ENCODE measurements at regions not wholly inside any gene's neighbourhood (a gene's known extent, or its start where the extent isn't known, plus 50 kb on each side); places are given as distances from the start of the nearest gene placed in this dataset.
A peak's percentile ranks its signal among the peaks of the same experiment; 100 is the strongest.
"Not testable (repeated sequence)": the region's sequence is repeated elsewhere in the genome, so short reads cannot be mapped to it uniquely, and the experiment has no call there.

DNA sequence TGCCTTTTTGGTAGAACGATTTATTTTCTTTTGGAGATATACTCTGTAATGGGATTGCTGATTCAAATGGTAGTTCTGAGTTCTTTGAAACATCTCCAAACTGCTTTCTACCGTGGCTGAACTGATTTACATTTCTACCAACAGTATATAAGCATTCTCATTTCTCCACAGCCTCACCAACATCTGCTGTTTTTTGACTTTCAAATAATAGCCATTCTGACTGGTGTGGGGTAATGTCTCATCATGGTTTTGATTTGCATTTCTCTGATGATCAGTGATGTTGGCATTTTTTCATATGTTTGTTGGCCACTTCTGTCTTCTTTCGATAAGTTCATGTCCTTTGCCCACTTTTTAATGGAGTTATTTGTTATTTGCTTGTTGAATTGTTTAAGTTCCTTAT, 154.0 kb downstream of the ABHD5 start:
- ChIA-PET CTCF (no interaction called here), POLR2A (no interaction called here)
- Mint-ChIP-seq H3K36me3 (no peaks in the 10 kb centered on the region), H3K27ac (no peak overlapping the region), H3K27me3 (peaks cover 19% of the 10 kb centered on the region), H3K9me3 (peaks cover 38% of the 10 kb centered on the region), H3K4me3 (no peak overlapping the region), H3K4me1 (ENCODE audit: low read depth) (no peaks in the 10 kb centered on the region)
- intact Hi-C loops (cut with micrococcal nuclease), result no loop called here
- DNase-seq, result no peak

- DNase-seq; H3K4me3 Mint-ChIP-seq; H3K36me3 Mint-ChIP-seq; H3K4me1 Mint-ChIP-seq (ENCODE audit: low read depth); POLR2A ChIA-PET; CTCF ChIA-PET; H3K27ac Mint-ChIP-seq; intact Hi-C loops (cut with micrococcal nuclease): not testable (repeated sequence)
- H3K9me3 Mint-ChIP-seq, result peaks cover 40% of the 10 kb centered on the region
- peaks cover 19% of the 10 kb centered on the region for H3K27me3 Mint-ChIP-seq
These were observed 154.8 kb downstream of the ABHD5 start for GRCh38 chr3:43845553-43845952.

DNA sequence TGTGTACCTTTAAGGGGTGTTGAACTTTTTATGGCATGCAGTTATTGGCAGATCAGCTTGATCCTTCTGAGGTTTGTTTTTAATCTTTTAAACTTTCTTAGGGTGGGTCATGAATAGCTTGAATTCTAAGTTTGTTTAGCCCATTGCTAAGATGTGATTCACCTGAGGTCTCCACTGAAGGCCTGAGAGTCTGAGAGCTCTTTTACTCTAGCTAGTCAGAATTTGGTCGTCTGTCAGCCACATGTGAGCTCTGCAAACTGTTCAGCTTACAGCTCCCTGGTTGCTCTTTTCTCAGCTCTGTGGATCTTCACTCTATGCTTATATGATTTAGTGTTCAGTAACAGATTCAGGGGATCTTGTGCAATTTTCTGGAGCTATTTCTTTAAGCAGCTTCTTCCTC, 161.3 kb downstream of the ABHD5 start:
- Mint-ChIP-seq H3K4me3 (no peak overlapping the region), H3K27me3 (peaks cover 23% of the 10 kb centered on the region), H3K36me3 (no peaks in the 10 kb centered on the region), H3K9me3 (peaks cover 22% of the 10 kb centered on the region), H3K27ac (no peak overlapping the region), H3K4me1 (ENCODE audit: low read depth) (no peaks in the 10 kb centered on the region)
- CTCF ChIA-PET, result no interaction called here
- intact Hi-C loops (cut with micrococcal nuclease), result no loop called here
- POLR2A ChIA-PET, result no interaction called here
- no peak for DNase-seq

DNA sequence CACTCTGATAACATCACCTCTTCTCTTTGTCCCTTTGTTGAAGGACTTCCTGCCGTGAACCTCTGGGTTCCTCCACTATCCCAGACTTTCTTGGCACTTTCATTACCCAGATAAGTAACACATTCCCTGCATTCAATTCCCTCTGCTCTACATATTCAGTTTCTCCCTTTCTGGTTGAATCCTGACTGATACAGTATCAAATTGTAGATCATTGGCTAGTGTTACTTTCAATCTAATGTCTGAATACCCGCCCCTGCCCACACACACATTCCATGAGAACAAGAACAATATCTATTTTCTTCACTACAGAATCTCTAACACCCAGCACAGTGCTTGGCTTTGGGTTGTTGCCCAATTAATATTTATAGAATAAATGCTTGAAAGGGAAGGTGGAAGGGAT, 163.5 kb downstream of the ABHD5 start:
- POLR2A ChIA-PET, result no interaction called here

DNA sequence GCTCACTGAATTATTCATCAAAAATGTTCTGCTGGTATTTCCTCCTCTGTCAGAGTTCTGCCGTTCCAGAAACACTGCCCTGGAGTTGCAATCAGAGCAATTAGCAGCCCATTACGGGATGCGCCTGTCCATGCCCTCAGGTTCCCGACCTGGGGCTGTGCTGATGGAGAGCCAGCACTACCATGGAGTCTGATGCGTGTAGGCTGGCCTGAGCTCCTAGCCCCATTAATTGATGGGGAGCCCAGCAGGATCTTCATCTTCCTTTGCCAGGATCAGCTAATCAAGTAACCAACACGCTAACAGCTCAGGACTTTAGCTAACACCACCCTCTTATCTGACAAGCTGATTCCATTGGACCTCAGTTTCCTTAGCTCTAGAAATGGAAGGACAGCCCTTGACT, 164.2 kb downstream of the ABHD5 start:
- peaks cover 2% of the 10 kb centered on the region for H3K9me3 Mint-ChIP-seq
- peaks cover 44% of the 10 kb centered on the region for H3K27me3 Mint-ChIP-seq
- intact Hi-C loops (cut with micrococcal nuclease), result no loop called here
- CTCF ChIA-PET, result interaction anchor here (0.7 to 2.4 kb wide), 10 partner anchors 8 to 346 kb away, joined by 3 to 15 read pairs (median 4); no protein-coding TSS in a partner anchor
- no peaks in the 10 kb centered on the region for H3K36me3 Mint-ChIP-seq
- POLR2A ChIA-PET, result no interaction called here
- H3K27ac Mint-ChIP-seq, result no peak overlapping the region
- no peak for DNase-seq
- H3K4me3 Mint-ChIP-seq, result no peak overlapping the region
- H3K4me1 Mint-ChIP-seq (ENCODE audit: low read depth), result no peaks in the 10 kb centered on the region

More for the DNA sequence above, 163.5 kb downstream of the ABHD5 start:
- no peak for DNase-seq
- Mint-ChIP-seq H3K4me3 (no peak overlapping the region), H3K36me3 (no peaks in the 10 kb centered on the region), H3K9me3 (peaks cover 3% of the 10 kb centered on the region), H3K27me3 (peaks cover 40% of the 10 kb centered on the region), H3K27ac (no peak overlapping the region), H3K4me1 (ENCODE audit: low read depth) (no peaks in the 10 kb centered on the region)
- intact Hi-C loops (cut with micrococcal nuclease), result no loop called here
- CTCF ChIA-PET, result interaction anchor here (0.7 kb wide), 1 partner anchor 33 kb away, joined by 3 read pairs; no protein-coding TSS in a partner anchor

DNA sequence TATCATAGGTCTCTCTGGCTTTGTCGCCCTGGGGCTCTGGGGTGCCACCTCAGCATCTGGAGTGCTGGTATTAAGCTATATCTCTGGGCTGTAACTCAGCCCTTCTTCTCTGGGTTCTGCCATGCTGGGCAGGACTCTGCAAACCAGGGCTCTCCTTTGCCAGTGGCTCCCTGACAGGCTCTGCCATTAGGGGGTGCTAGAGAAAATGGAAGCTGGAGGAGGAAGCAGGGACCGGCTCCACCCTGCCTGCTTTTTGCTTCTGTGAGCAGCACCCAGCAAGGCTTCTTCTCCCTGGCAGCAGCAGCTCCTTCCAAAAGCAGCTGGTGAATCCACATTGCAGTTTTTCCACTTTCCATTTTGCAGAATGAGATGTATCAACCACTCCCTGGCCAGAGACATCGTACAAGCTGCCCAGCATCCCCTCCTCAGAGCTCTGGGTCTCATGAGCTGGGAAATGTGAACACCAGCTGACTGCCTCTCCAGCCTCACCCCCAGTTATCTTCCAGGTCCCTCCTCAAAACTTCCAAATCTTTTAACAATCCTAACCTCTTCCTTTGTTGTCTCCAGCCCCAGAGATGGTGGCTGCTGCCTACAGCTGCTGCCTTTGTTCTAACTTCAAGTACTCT, 165.0 kb downstream of the ABHD5 start:
- Mint-ChIP-seq H3K9me3 (no peaks in the 10 kb centered on the region), H3K27ac (no peak overlapping the region), H3K4me1 (ENCODE audit: low read depth) (no peaks in the 10 kb centered on the region), H3K36me3 (no peaks in the 10 kb centered on the region), H3K4me3 (no peak overlapping the region), H3K27me3 (peaks cover 47% of the 10 kb centered on the region)
- ChIA-PET POLR2A (no interaction called here), CTCF (interaction anchor here (0.6 to 2.4 kb wide), 16 partner anchors 9 to 345 kb away, joined by 3 to 15 read pairs (median 4); no protein-coding TSS in a partner anchor)
- intact Hi-C loops (cut with micrococcal nuclease), result no loop called here
- peak; percentile 59 for DNase-seq

DNA sequence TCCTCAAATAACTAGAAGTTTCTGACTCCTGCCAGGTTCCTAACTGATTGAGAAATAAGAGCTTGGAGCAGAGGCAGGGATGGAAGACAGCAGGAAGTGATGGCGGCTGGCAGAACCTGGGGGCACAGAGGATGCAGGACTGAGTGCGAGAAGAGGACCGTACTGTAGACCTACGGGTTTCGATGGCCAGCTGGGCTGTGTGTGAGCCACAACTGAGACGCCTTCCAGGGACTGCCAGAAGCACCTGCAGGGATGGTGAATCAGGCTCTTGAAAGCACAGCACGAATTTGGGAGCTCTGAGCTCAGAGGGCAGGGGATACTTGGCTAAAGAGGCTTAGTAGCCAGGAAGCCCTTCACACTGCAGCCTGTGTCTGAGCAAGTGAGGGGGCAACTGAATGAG, 165.6 kb downstream of the ABHD5 start:
- POLR2A ChIA-PET, result no interaction called here
- intact Hi-C loops (cut with micrococcal nuclease), result no loop called here
- Mint-ChIP-seq H3K4me1 (ENCODE audit: low read depth) (no peaks in the 10 kb centered on the region), H3K4me3 (no peak overlapping the region), H3K36me3 (no peaks in the 10 kb centered on the region), H3K27ac (no peak overlapping the region), H3K27me3 (peaks cover 47% of the 10 kb centered on the region), H3K9me3 (no peaks in the 10 kb centered on the region)
- no peak for DNase-seq
- CTCF ChIA-PET, result interaction anchor here (0.6 to 2.4 kb wide), 14 partner anchors 9 to 344 kb away, joined by 3 to 15 read pairs (median 4); no protein-coding TSS in a partner anchor

GRCh38 chr3:43856761-43857160, 166.0 kb downstream of the ABHD5 start:
- no peaks in the 10 kb centered on the region for H3K9me3 Mint-ChIP-seq
- DNase-seq, result no peak
- no peak overlapping the region for H3K27ac Mint-ChIP-seq
- H3K27me3 Mint-ChIP-seq, result peaks cover 46% of the 10 kb centered on the region
- H3K36me3 Mint-ChIP-seq, result no peaks in the 10 kb centered on the region
- intact Hi-C loops (cut with micrococcal nuclease), result no loop called here
- ChIA-PET CTCF (interaction anchor here (1.7 to 2.4 kb wide), 4 partner anchors 10 to 342 kb away, joined by 4 to 15 read pairs (median 6); no protein-coding TSS in a partner anchor), POLR2A (no interaction called here)
- no peaks in the 10 kb centered on the region for H3K4me1 Mint-ChIP-seq (ENCODE audit: low read depth)
- no peak overlapping the region for H3K4me3 Mint-ChIP-seq

DNA sequence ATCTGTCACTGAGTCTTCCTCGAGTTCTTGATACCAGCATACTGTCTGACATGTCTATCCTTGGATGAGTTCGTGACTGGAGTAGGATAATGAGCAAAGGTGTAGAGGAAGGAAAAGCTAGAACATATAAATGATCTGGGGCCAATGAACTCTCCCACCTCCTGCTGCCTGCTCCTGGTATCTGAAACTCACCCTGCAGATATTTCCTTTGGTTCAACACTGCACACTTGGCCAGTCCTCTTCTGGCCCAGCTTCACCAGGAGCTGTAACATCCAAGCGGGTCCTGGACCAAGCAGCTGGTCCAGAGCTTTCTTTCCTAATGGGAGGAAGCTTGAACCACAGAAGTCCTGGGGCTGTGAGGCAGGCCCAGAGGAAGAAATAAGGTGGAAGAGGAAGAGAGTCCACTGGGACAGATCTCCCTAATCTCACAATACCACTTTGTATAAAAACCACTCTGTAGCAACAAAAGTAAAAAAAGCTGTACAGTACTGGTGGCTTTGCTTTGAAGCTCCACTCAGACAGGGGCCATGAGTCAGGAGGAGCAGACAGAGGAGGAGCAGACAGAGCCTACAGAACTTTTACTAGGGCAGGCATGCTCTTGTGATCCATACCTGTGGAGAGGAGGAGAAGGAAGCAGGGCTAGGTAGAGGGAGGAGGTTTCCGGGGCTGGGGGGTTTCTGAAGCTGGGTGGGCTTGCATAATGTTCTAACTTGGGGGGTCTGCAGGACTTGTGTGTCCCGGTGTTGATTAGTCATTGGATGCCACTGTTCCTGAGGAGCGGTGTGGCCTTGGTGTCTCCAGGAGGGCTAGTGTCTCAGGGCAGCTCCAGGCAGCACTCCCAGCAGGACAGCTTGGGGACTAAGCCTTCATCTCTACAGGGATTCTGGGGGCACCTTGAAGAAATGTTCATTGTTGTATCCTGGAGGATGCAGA, 166.9 kb downstream of the ABHD5 start:
- Mint-ChIP-seq H3K4me3 (no peak overlapping the region), H3K4me1 (ENCODE audit: low read depth) (no peaks in the 10 kb centered on the region), H3K36me3 (no peaks in the 10 kb centered on the region), H3K27ac (no peak overlapping the region), H3K9me3 (no peaks in the 10 kb centered on the region), H3K27me3 (peaks cover 41% of the 10 kb centered on the region)
- ChIA-PET POLR2A (no interaction called here), CTCF (no interaction called here)
- intact Hi-C loops (cut with micrococcal nuclease), result no loop called here
- DNase-seq, result no peak

DNA sequence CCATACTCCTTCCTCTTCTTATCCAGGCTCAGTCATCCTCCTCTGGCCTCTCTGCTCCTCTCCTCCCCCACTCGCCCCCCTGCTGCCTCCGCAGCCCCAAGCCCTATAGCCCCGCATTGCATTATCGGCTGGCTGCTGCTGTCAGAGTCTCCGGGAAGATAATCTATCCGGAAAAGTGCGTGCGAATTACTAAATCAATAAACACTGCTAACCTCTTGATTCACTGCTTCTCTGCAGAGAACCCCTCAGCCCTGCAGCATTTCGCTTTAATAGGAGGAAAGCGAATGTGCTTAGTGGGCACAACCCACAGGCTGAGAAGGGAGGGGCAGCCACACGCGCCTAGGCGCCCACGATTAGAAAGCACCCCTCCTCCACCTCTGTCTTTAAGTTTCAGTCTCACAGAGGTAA, 167.6 kb downstream of the ABHD5 start:
- CTCF ChIA-PET, result no interaction called here
- H3K36me3 Mint-ChIP-seq, result no peaks in the 10 kb centered on the region
- H3K9me3 Mint-ChIP-seq, result no peaks in the 10 kb centered on the region
- H3K27ac Mint-ChIP-seq, result no peak overlapping the region
- DNase-seq, result no peak
- POLR2A ChIA-PET, result no interaction called here
- no peaks in the 10 kb centered on the region for H3K4me1 Mint-ChIP-seq (ENCODE audit: low read depth)
- no peak overlapping the region for H3K4me3 Mint-ChIP-seq
- peaks cover 44% of the 10 kb centered on the region for H3K27me3 Mint-ChIP-seq
- intact Hi-C loops (cut with micrococcal nuclease), result no loop called here

- no peaks in the 10 kb centered on the region for H3K36me3 Mint-ChIP-seq
- no peak for DNase-seq
- H3K9me3 Mint-ChIP-seq, result no peaks in the 10 kb centered on the region
- H3K27ac Mint-ChIP-seq, result no peak overlapping the region
- no peak overlapping the region for H3K4me3 Mint-ChIP-seq
- peaks cover 43% of the 10 kb centered on the region for H3K27me3 Mint-ChIP-seq
- no peaks in the 10 kb centered on the region for H3K4me1 Mint-ChIP-seq (ENCODE audit: low read depth)
- ChIA-PET POLR2A (no interaction called here), CTCF (no interaction called here)
- intact Hi-C loops (cut with micrococcal nuclease), result no loop called here
These were observed 169.0 kb downstream of the ABHD5 start for GRCh38 chr3:43859766-43860165.

GRCh38 chr3:43861635-43862034, 170.9 kb downstream of the ABHD5 start:
- DNase-seq, result no peak
- Mint-ChIP-seq H3K4me1 (ENCODE audit: low read depth) (no peaks in the 10 kb centered on the region), H3K9me3 (no peaks in the 10 kb centered on the region), H3K36me3 (no peaks in the 10 kb centered on the region), H3K27ac (no peak overlapping the region), H3K27me3 (peaks cover 35% of the 10 kb centered on the region), H3K4me3 (no peak overlapping the region)
- ChIA-PET POLR2A (no interaction called here), CTCF (no interaction called here)
- intact Hi-C loops (cut with micrococcal nuclease), result no loop called here

DNA sequence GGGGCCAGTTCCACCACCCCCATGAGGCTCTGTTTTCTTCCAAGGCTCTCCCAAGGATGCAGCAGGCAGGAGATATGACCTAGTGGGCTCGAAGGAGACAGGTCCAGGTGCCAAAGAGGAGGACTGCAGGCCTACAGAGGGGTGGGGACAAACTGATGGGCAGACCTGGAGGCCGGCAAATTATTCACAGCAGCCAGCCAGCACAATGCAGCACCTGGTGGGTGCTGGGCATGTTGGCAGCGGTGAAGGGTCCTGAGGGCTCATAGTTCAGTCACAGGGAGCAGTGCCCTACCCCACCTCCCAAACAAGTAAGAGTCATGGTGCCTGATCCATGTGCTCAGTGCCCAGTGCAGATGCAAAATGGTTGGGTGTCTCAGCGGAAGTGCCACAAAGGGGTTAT, 171.7 kb downstream of the ABHD5 start:
- Mint-ChIP-seq H3K4me1 (ENCODE audit: low read depth) (no peaks in the 10 kb centered on the region), H3K27ac (no peak overlapping the region), H3K4me3 (no peak overlapping the region), H3K27me3 (peaks cover 26% of the 10 kb centered on the region), H3K36me3 (no peaks in the 10 kb centered on the region), H3K9me3 (no peaks in the 10 kb centered on the region)
- POLR2A ChIA-PET, result no interaction called here
- CTCF ChIA-PET, result no interaction called here
- intact Hi-C loops (cut with micrococcal nuclease), result no loop called here
- no peak for DNase-seq
